Stimulated activated naive CD8-positive, alpha-beta T cell treated with anti-CD3 and anti-CD28 coated beads, Interleukin-15, Interleukin-2, amounts not matched to agents 100 ng/mL and 50 ng/mL, for 24 hours (primary cell): ENCODE measurements at regions not wholly inside any gene's neighbourhood (a gene's known extent, or its start where the extent isn't known, plus 50 kb on each side); places are given as distances from the start of the nearest gene placed in this dataset.
"Not testable (repeated sequence)": the region's sequence is repeated elsewhere in the genome, so short reads cannot be mapped to it uniquely, and the experiment has no call there.

ENCODE experiments used
- H3K27ac Mint-ChIP-seq: one replicate; pipeline ENCODE4 v1.8.0; 2021; ENCODE audit warnings: mild to moderate bottlenecking, mixed read lengths
- H3K27me3 Mint-ChIP-seq: one replicate; pipeline ENCODE4 v1.8.0; 2021; ENCODE audit warnings: mixed read lengths
- H3K36me3 Mint-ChIP-seq: one replicate; pipeline ENCODE4 v1.8.0; 2021; ENCODE audit warnings: low read depth, mixed read lengths
- H3K4me1 Mint-ChIP-seq: one replicate; pipeline ENCODE4 v1.8.0; 2021; ENCODE audit warnings: low read depth, mixed read lengths
- H3K4me3 Mint-ChIP-seq: one replicate; pipeline ENCODE4 v1.8.0; 2021; ENCODE audit warnings: mild to moderate bottlenecking, mixed read lengths
- H3K9me3 Mint-ChIP-seq: one replicate; pipeline ENCODE4 v1.8.0; 2021; ENCODE audit warnings: mixed read lengths

- no peaks in the 10 kb centered on the region for H3K9me3 Mint-ChIP-seq
- no peaks in the 10 kb centered on the region for H3K27me3 Mint-ChIP-seq
- peaks cover 4% of the 10 kb centered on the region for H3K4me1 Mint-ChIP-seq
- peaks cover 6% of the 10 kb centered on the region for H3K36me3 Mint-ChIP-seq
- H3K4me3 Mint-ChIP-seq = no peak overlapping the region
- no peak overlapping the region for H3K27ac Mint-ChIP-seq
Observed at GRCh38 chr2:54065411-54065810, 50.0 kb upstream of the ACYP2 start.

GRCh38 chr2:54063967-54064535, 51.4 kb upstream of the ACYP2 start:
- peaks cover 4% of the 10 kb centered on the region for H3K9me3 Mint-ChIP-seq
- no peak overlapping the region for H3K4me3 Mint-ChIP-seq
- peaks cover 9% of the 10 kb centered on the region for H3K36me3 Mint-ChIP-seq
- no peak overlapping the region for H3K27ac Mint-ChIP-seq
- H3K4me1 Mint-ChIP-seq = peaks cover 4% of the 10 kb centered on the region
- no peaks in the 10 kb centered on the region for H3K27me3 Mint-ChIP-seq

- Mint-ChIP-seq H3K36me3 (peaks cover 19% of the 10 kb centered on the region), H3K27me3 (no peaks in the 10 kb centered on the region), H3K9me3 (peaks cover 4% of the 10 kb centered on the region), H3K4me1 (peaks cover 4% of the 10 kb centered on the region), H3K27ac (no peak overlapping the region), H3K4me3 (no peak overlapping the region)
Observed at GRCh38 chr2:54062401-54062800, 53.0 kb upstream of the ACYP2 start.

GRCh38 chr2:54061272-54061671, 54.1 kb upstream of the ACYP2 start:
- Mint-ChIP-seq H3K4me3 (no peak overlapping the region), H3K27me3 (no peaks in the 10 kb centered on the region), H3K4me1 (peaks cover 4% of the 10 kb centered on the region), H3K36me3 (peaks cover 18% of the 10 kb centered on the region), H3K27ac (no peak overlapping the region), H3K9me3 (peaks cover 4% of the 10 kb centered on the region)

GRCh38 chr2:54059986-54060385, 55.4 kb upstream of the ACYP2 start:
- Mint-ChIP-seq H3K27me3 (no peaks in the 10 kb centered on the region), H3K27ac (no peak overlapping the region), H3K4me3 (no peak overlapping the region), H3K36me3 (peaks cover 12% of the 10 kb centered on the region), H3K9me3 (peaks cover 4% of the 10 kb centered on the region), H3K4me1 (peaks cover 7% of the 10 kb centered on the region)

- H3K4me3 Mint-ChIP-seq = no peak overlapping the region
- H3K27me3 Mint-ChIP-seq = no peaks in the 10 kb centered on the region
- H3K36me3 Mint-ChIP-seq = peaks cover 12% of the 10 kb centered on the region
- H3K27ac Mint-ChIP-seq = no peak overlapping the region
- peaks cover 4% of the 10 kb centered on the region for H3K9me3 Mint-ChIP-seq
- peaks cover 11% of the 10 kb centered on the region for H3K4me1 Mint-ChIP-seq
Observed at GRCh38 chr2:54059504-54059903, 55.9 kb upstream of the ACYP2 start.

- Mint-ChIP-seq H3K9me3 (peaks cover 4% of the 10 kb centered on the region), H3K4me1 (peaks cover 21% of the 10 kb centered on the region), H3K4me3 (no peak overlapping the region), H3K36me3 (peaks cover 12% of the 10 kb centered on the region), H3K27me3 (no peaks in the 10 kb centered on the region), H3K27ac (no peak overlapping the region)
Observed at GRCh38 chr2:54058449-54058848, 57.0 kb upstream of the ACYP2 start.

- Mint-ChIP-seq H3K27me3 (no peaks in the 10 kb centered on the region), H3K4me3 (no peak overlapping the region), H3K36me3 (peaks cover 21% of the 10 kb centered on the region), H3K27ac (peak overlapping the region; percentile 5), H3K9me3 (peaks cover 4% of the 10 kb centered on the region), H3K4me1 (peaks cover 26% of the 10 kb centered on the region)
Observed at GRCh38 chr2:54054774-54055173, 60.6 kb upstream of the ACYP2 start.

GRCh38 chr2:54054271-54054670, 61.1 kb upstream of the ACYP2 start:
- no peaks in the 10 kb centered on the region for H3K9me3 Mint-ChIP-seq
- peak overlapping the region; percentile 16 for H3K4me3 Mint-ChIP-seq
- H3K27ac Mint-ChIP-seq = peak overlapping the region; percentile 5
- H3K27me3 Mint-ChIP-seq = no peaks in the 10 kb centered on the region
- peaks cover 30% of the 10 kb centered on the region for H3K4me1 Mint-ChIP-seq
- peaks cover 18% of the 10 kb centered on the region for H3K36me3 Mint-ChIP-seq

GRCh38 chr2:54053830-54054229, 61.6 kb upstream of the ACYP2 start:
- Mint-ChIP-seq H3K9me3 (no peaks in the 10 kb centered on the region), H3K27ac (peak overlapping the region; percentile 12), H3K36me3 (peaks cover 17% of the 10 kb centered on the region), H3K4me1 (peaks cover 33% of the 10 kb centered on the region), H3K4me3 (peak overlapping the region; percentile 16), H3K27me3 (no peaks in the 10 kb centered on the region)

- H3K27me3 Mint-ChIP-seq = no peaks in the 10 kb centered on the region
- no peak overlapping the region for H3K4me3 Mint-ChIP-seq
- H3K36me3 Mint-ChIP-seq = peaks cover 12% of the 10 kb centered on the region
- no peaks in the 10 kb centered on the region for H3K9me3 Mint-ChIP-seq
- H3K4me1 Mint-ChIP-seq = peaks cover 40% of the 10 kb centered on the region
- H3K27ac Mint-ChIP-seq = peak overlapping the region; percentile 12
Observed at GRCh38 chr2:54052825-54053718, 62.3 kb upstream of the ACYP2 start.

- H3K4me1 Mint-ChIP-seq = peaks cover 55% of the 10 kb centered on the region
- no peaks in the 10 kb centered on the region for H3K27me3 Mint-ChIP-seq
- H3K36me3 Mint-ChIP-seq = peaks cover 9% of the 10 kb centered on the region
- no peak overlapping the region for H3K4me3 Mint-ChIP-seq
- H3K27ac Mint-ChIP-seq = no peak overlapping the region
- no peaks in the 10 kb centered on the region for H3K9me3 Mint-ChIP-seq
Observed at GRCh38 chr2:54050445-54050844, 65.0 kb upstream of the ACYP2 start.

GRCh38 chr2:54049365-54049764, 66.0 kb upstream of the ACYP2 start:
- H3K4me1 Mint-ChIP-seq = peaks cover 57% of the 10 kb centered on the region
- H3K9me3 Mint-ChIP-seq = peaks cover 8% of the 10 kb centered on the region
- H3K4me3 Mint-ChIP-seq = no peak overlapping the region
- no peaks in the 10 kb centered on the region for H3K27me3 Mint-ChIP-seq
- peaks cover 14% of the 10 kb centered on the region for H3K36me3 Mint-ChIP-seq
- no peak overlapping the region for H3K27ac Mint-ChIP-seq

GRCh38 chr2:54048896-54049295, 66.5 kb upstream of the ACYP2 start:
- H3K9me3 Mint-ChIP-seq, H3K27ac Mint-ChIP-seq, H3K27me3 Mint-ChIP-seq, H3K4me3 Mint-ChIP-seq: not testable (repeated sequence)
- peaks cover 53% of the 10 kb centered on the region for H3K4me1 Mint-ChIP-seq
- peaks cover 14% of the 10 kb centered on the region for H3K36me3 Mint-ChIP-seq

GRCh38 chr2:54048117-54048785, 67.2 kb upstream of the ACYP2 start:
- H3K4me1 Mint-ChIP-seq = peaks cover 46% of the 10 kb centered on the region
- H3K27me3 Mint-ChIP-seq = no peaks in the 10 kb centered on the region
- H3K27ac Mint-ChIP-seq = no peak overlapping the region
- peaks cover 14% of the 10 kb centered on the region for H3K36me3 Mint-ChIP-seq
- H3K9me3 Mint-ChIP-seq = peaks cover 8% of the 10 kb centered on the region
- no peak overlapping the region for H3K4me3 Mint-ChIP-seq
